T-helper 17 cell (primary cell): ENCODE measurements at regions not wholly inside any gene's neighbourhood (a gene's known extent, or its start where the extent isn't known, plus 50 kb on each side); places are given as distances from the start of the nearest gene placed in this dataset.
A peak's percentile ranks its signal among the peaks of the same experiment; 100 is the strongest.
"Not testable (repeated sequence)": the region's sequence is repeated elsewhere in the genome, so short reads cannot be mapped to it uniquely, and the experiment has no call there.

ENCODE experiments used
- ATAC-seq: fragments of 150-1000 bp; cut with Tn5 transposase; 2 replicates; pipeline ENCODE4 v1.10.0; 2021; ENCODE audit warnings: mild to moderate bottlenecking, moderate library complexity
- DNase-seq, 3 donors: peaks; one replicate each; pipeline versions ENCODE4 v3.0.0 to v3.0.0-alpha.2; 2020 to 2021
- H3K9me3 ChIP-seq: one replicate; pipeline ENCODE4 v1.7.0; 2013; ENCODE audit warnings: low read length, mild to moderate bottlenecking; ENCODE audit not compliant: control insufficient read depth, poor library complexity, severe bottlenecking
- H3K27ac Mint-ChIP-seq: one replicate; pipeline ENCODE4 v1.8.0; 2022; ENCODE audit warnings: mild to moderate bottlenecking, moderate library complexity, mixed read lengths
- H3K27me3 Mint-ChIP-seq: one replicate; pipeline ENCODE4 v1.8.0; 2022; ENCODE audit warnings: mixed read lengths
- H3K36me3 Mint-ChIP-seq: one replicate; pipeline ENCODE4 v1.8.0; 2022; ENCODE audit warnings: low read depth, mixed read lengths
- H3K4me1 Mint-ChIP-seq: one replicate; pipeline ENCODE4 v1.8.0; 2022; ENCODE audit warnings: mild to moderate bottlenecking, mixed read lengths
- H3K4me3 Mint-ChIP-seq: one replicate; pipeline ENCODE4 v1.8.0; 2022; ENCODE audit warnings: mild to moderate bottlenecking, moderate library complexity, mixed read lengths

DNA sequence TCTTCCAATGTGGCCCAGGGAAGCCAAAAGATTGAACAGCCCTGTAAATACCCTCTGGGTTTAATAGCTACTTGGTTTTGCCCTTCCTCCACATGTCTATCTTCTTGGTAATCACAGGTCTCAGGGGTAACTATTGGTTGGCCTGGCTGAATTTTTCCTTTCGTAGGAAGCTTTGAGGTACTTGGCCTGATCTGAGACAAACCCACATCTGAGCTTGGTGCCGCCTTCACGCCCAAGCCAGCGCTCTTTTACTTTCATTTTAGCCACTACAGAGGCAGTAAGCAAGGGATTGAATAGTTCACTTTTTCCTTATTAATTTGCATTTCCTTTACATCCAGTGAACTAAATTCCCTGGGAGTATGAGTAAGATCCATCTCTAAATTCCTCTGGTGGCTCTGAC, 397.6 kb upstream of the USP9Y start:
- DNase-seq (no peak), ATAC-seq (peak; percentile 52)
- Mint-ChIP-seq H3K4me1 (no peaks in the 10 kb centered on the region), H3K27ac (peak overlapping the region; percentile 32), H3K4me3 (peak overlapping the region; percentile 76), H3K36me3 (no peaks in the 10 kb centered on the region), H3K27me3 (no peaks in the 10 kb centered on the region)
- no peaks in the 10 kb centered on the region for H3K9me3 ChIP-seq

DNA sequence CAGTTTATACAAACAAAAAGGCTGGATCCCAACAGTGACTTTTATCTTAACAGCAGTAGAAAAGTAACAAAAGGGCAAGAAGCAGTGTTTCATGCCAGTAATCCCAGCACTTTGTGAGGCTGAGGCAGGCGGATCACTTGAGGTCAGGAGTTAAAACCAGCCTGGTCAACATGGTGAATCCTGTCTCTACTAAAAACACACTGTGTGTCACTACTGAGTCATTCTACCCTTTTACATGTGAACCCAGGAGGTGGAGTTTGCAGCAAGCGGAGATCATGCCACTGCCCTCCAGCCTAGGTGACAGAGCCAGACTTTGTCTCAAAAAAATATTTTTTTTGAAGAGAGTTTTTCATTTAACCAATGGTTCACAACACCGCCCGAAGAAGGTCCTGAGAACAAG, 395.6 kb upstream of the USP9Y start:
- Mint-ChIP-seq H3K36me3 (no peaks in the 10 kb centered on the region), H3K4me1 (no peaks in the 10 kb centered on the region), H3K27ac (no peak overlapping the region), H3K27me3 (no peaks in the 10 kb centered on the region), H3K4me3 (no peak overlapping the region)
- ATAC-seq (no peak), DNase-seq (no peak)
- no peaks in the 10 kb centered on the region for H3K9me3 ChIP-seq

DNA sequence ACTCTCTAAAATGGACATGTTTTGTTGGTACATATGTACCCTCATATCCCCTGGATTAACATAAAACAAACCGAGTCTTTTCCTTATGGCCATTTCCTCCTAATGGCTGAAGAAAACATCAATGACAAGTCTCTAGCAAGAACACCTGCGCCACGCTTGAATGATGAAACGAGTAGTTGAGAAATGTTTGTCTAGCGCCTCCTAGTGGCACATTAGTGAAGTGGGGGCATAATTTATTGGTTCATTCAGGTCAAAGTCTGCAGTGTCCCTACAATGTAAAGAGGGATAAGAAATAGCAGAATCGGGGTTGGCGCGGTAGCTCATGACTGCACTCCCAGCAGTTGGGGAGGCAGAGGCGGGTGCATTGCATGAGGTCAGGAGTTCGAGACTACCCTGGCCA, 391.8 kb upstream of the USP9Y start:
- H3K4me3 Mint-ChIP-seq = no peak overlapping the region
- no peak for ATAC-seq
- no peak for DNase-seq
- peak overlapping the region; percentile 32 for H3K27ac Mint-ChIP-seq
- H3K9me3 ChIP-seq = no peaks in the 10 kb centered on the region
- H3K36me3 Mint-ChIP-seq = peaks cover 3% of the 10 kb centered on the region
- peaks cover 11% of the 10 kb centered on the region for H3K27me3 Mint-ChIP-seq
- no peaks in the 10 kb centered on the region for H3K4me1 Mint-ChIP-seq

DNA sequence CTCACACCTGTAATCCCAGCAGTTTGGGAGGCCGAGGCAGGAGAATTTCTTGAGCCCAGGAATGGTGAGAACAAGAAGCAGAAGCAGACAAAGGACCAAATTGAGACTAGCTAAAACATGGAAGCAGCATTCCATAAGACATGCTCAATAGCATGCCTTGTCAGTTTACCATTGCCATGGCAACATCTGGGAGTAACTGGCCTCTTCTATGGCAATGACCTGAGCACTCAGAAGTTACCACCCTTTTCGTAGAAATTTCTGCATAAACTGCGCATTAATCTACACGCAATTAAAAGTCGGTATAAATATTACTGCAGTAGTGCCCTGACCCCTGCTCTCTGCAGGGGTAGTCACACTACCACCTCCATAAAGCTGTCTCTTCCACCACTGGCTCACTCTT, 390.2 kb upstream of the USP9Y start:
- H3K27ac Mint-ChIP-seq = no peak overlapping the region
- ATAC-seq (no peak), DNase-seq (no peak)
- H3K4me3 Mint-ChIP-seq = no peak overlapping the region
- H3K4me1 Mint-ChIP-seq = no peaks in the 10 kb centered on the region
- peaks cover 3% of the 10 kb centered on the region for H3K36me3 Mint-ChIP-seq
- peaks cover 11% of the 10 kb centered on the region for H3K27me3 Mint-ChIP-seq
- H3K9me3 ChIP-seq = no peaks in the 10 kb centered on the region

DNA sequence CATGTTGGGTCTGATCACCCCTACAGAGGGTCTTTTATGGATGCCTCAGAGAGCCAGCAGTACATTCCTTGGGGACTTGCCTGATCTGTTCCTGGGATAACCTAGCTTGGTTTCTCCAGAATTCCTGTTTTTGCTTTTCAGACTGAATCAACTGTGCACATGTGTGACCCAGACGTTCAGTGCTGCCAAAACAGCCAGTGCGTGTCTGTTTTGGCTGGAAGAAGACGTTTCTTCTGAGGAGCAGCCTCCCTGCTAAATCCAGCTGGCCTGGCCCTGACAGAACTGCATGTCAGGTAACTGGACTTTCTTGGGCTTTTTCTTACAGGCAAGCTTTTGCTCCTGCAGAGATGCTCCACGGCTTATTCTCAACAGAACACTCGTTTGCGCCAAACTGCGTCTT, 373.3 kb upstream of the USP9Y start:
- Mint-ChIP-seq H3K27ac (no peak overlapping the region), H3K4me3 (no peak overlapping the region), H3K27me3 (no peaks in the 10 kb centered on the region), H3K4me1 (no peaks in the 10 kb centered on the region), H3K36me3 (no peaks in the 10 kb centered on the region)
- ATAC-seq (no peak), DNase-seq (no peak)
- H3K9me3 ChIP-seq = no peaks in the 10 kb centered on the region

DNA sequence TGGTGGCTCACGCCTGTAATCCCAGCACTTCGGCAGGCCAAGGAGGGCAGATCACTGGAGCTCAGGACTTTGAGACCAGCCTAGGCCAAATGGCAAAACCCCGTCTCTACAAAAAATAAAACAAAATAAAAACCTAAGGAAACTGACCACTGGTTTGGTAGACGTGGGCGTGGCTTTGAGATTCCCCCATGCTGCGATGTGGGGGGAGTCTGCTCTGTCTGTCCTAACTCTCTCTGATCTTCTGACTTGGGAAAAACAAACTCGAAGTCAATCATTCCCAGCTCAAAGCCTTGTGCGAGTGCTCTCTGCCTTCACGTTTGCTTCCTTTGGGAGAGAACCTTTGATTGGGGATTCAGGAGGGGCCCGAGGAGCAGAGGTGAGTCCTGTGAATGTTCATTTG, 369.1 kb upstream of the USP9Y start:
- not testable (repeated sequence) for ATAC-seq, DNase-seq, H3K4me3 Mint-ChIP-seq, H3K27ac Mint-ChIP-seq, H3K36me3 Mint-ChIP-seq, H3K9me3 ChIP-seq, H3K4me1 Mint-ChIP-seq, H3K27me3 Mint-ChIP-seq

DNA sequence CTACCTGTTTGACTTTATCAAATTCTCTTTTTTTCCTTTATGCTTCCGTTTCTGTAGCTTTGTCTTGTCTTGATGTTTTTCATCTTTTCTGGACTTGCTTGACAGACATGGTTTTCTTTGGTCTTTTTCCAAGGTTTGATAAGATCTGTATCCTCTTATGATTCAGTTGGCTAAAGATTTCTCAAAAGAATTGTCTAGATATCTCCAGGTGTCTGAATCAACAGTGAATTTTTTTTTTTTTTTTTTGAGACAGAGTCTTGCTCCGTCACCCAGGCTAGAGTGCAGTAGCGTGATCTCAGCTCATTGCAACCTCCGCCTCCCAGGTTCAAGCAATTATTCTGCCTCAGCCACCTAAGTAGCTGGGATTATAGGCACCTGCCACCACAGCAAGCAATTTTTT, 357.8 kb upstream of the USP9Y start:
- Mint-ChIP-seq H3K36me3 (no peaks in the 10 kb centered on the region), H3K27ac (no peak overlapping the region), H3K27me3 (no peaks in the 10 kb centered on the region), H3K4me1 (no peaks in the 10 kb centered on the region), H3K4me3 (no peak overlapping the region)
- no peaks in the 10 kb centered on the region for H3K9me3 ChIP-seq
- ATAC-seq (no peak), DNase-seq (no peak)

DNA sequence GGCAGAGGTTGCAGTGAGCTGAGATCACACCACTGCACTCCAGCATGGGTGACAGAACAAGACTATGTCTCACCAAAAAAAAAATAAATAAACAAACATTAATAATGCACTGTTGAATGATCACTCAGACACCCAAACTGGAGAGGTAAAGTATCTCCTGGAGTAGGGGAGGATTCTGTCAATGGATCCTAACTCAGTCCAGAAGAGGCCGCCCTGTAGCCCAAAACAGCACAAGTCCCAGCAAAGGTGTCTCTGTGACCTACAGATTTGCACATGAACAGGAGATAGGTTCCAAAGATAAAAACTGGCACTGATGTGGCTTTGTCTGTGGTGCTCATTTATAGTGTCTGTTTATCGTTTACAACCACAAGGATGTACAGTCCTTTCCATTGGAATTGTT, 352.9 kb upstream of the USP9Y start:
- H3K27me3 Mint-ChIP-seq = no peaks in the 10 kb centered on the region
- ATAC-seq (no peak), DNase-seq (no peak)
- H3K9me3 ChIP-seq = no peaks in the 10 kb centered on the region
- no peak overlapping the region for H3K27ac Mint-ChIP-seq
- H3K4me3 Mint-ChIP-seq = no peak overlapping the region
- H3K36me3 Mint-ChIP-seq = peaks cover 2% of the 10 kb centered on the region
- H3K4me1 Mint-ChIP-seq = no peaks in the 10 kb centered on the region

DNA sequence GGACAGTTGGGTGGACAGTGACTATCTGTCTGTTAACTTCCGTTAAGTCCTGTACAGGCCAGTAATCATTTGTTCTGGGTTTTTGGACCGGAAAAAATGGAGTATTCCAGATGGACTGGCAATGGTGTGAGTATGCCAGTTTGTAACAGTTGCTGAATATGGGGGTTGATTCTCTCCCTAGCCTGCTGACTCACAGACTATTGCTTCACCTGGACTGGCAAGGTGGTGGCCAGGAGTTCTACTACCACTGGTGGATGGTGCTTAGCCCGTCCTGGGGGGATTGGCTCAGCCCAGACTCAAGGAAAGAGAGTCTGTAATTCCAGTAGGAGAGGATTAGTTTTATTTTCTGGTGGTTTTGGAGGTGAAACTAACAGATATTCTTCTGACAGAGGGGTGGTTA, 343.8 kb upstream of the USP9Y start:
- H3K27me3 Mint-ChIP-seq = no peaks in the 10 kb centered on the region
- ATAC-seq = no peak
- H3K27ac Mint-ChIP-seq = no peak overlapping the region

DNA sequence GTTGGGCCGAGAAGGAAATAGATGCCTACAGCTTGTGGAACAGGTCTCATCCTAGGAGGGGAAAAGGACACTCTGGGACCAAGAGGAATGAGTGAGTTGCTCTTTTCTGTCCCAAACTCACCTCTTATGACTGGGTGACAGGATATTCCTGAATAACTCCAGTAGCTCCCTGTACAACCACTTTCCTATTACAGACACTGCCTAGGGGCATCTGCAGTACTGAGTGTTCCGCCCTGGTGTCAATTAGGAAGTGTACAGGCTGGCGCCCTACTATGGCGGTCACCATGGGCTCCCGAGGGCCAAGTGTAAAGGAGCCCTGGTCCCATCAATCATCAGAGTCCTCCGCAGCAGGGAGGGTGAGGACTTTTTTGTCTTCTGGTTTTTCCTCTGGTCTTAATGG, 343.4 kb upstream of the USP9Y start:
- Mint-ChIP-seq H3K27ac (no peak overlapping the region), H3K27me3 (no peaks in the 10 kb centered on the region), H3K4me3 (no peak overlapping the region), H3K36me3 (peaks cover 2% of the 10 kb centered on the region), H3K4me1 (peaks cover 3% of the 10 kb centered on the region)
- H3K9me3 ChIP-seq = no peaks in the 10 kb centered on the region
- ATAC-seq (no peak), DNase-seq (no peak)

More for the DNA sequence above, 343.8 kb upstream of the USP9Y start:
- peaks cover 2% of the 10 kb centered on the region for H3K36me3 Mint-ChIP-seq
- no peaks in the 10 kb centered on the region for H3K9me3 ChIP-seq
- peaks cover 3% of the 10 kb centered on the region for H3K4me1 Mint-ChIP-seq
- no peak for DNase-seq
- H3K4me3 Mint-ChIP-seq = no peak overlapping the region

DNA sequence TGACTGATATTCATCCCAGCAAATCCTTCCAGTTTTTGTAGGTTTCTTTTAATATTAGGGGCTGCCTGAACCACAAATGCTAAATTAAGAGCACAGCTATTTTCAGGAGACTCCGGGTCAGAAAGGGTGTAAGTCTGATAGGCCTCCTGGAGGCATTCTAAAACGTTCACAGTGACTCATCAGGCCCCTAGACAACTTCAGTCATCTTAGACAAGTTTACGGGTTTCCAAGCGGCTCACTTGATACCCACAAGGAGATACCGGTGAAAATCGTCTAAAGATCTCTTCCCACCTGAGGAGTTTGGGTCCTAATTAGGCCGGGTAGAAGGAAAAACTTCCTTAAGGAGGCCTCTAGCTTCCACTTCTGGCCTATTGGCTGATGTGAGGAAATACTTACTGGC, 342.7 kb upstream of the USP9Y start:
- Mint-ChIP-seq H3K4me1 (peaks cover 3% of the 10 kb centered on the region), H3K27ac (no peak overlapping the region), H3K4me3 (no peak overlapping the region), H3K27me3 (no peaks in the 10 kb centered on the region), H3K36me3 (peaks cover 2% of the 10 kb centered on the region)
- H3K9me3 ChIP-seq = no peaks in the 10 kb centered on the region
- no peak for ATAC-seq
- DNase-seq = no peak

DNA sequence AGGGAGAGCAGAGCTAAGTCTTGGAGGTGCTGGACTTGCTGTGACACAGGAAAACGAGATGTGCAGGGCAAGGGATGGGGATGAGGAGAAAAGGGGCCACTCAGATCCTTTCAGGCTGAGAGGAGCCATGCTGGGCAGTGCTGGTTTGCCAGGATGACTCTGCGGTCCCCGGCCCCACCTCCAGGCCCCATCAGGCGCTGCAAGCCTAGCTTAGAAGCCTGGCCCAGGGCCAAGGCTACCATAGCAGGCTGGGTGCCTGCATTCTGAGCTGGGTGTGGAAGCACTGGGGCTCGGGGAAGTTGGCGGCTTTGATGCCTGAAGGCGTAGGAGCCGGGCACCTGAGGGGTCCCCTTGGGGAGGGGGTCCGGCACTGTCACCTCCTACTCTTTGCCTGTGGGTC, 341.2 kb upstream of the USP9Y start:
- no peak for DNase-seq
- Mint-ChIP-seq H3K36me3 (peaks cover 2% of the 10 kb centered on the region), H3K4me3 (no peak overlapping the region)

DNA sequence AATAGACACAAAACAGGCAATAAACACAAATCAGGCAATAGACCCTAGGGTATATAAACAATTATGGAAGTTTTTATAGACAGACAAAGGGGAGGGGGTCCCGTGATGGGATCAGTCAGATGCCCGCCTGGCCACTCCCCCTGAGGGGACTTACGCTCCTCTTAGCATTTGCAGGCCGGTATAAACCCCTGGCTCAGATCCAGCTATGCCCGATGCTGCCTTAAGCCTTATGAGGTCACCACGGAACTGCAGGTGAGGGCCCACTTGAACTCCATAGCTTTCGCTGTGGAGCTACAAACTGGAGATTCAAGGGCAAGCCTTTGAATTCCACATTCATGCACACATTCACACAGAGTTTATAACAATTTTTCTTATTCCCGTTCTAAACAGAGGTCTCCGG, 340.5 kb upstream of the USP9Y start:
- no peaks in the 10 kb centered on the region for H3K9me3 ChIP-seq
- no peaks in the 10 kb centered on the region for H3K27me3 Mint-ChIP-seq
- H3K27ac Mint-ChIP-seq = no peak overlapping the region
- DNase-seq = no peak
- H3K4me1 Mint-ChIP-seq = peaks cover 3% of the 10 kb centered on the region
- no peak overlapping the region for H3K4me3 Mint-ChIP-seq
- H3K36me3 Mint-ChIP-seq = peaks cover 2% of the 10 kb centered on the region
- no peak for ATAC-seq

More for the DNA sequence above, 341.2 kb upstream of the USP9Y start:
- no peak overlapping the region for H3K27ac Mint-ChIP-seq
- no peaks in the 10 kb centered on the region for H3K27me3 Mint-ChIP-seq
- no peaks in the 10 kb centered on the region for H3K9me3 ChIP-seq
- peaks cover 3% of the 10 kb centered on the region for H3K4me1 Mint-ChIP-seq
- ATAC-seq = no peak

DNA sequence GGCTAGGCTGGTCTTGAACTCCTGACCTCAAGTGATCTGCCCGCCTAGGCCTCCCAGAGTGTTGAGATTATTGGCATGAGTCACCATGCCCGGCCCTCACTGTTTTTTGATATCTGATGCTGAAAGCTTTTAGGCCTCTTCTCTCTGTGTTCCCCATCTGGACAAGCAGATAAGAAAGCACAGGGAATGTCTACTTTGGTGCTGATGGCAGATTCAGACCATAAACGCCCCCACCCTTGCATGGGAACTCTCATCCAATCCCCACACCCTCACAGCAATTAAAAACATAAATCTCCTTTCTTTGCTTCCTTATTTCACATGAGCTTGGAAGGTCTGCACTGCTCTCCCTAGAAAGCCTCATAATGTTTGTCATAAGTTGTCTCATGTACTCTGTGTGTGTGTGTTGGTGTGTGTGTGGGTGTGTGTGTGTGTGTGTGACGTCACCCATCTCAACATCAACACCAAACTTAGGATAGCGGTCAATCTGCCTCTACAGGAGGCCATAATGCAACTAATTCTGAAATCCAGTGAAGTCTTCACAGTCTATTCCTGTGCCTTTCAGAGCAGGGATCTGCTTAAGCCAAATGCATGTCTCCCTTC, 335.6 kb upstream of the USP9Y start:
- ATAC-seq = no peak
- no peaks in the 10 kb centered on the region for H3K9me3 ChIP-seq
- no peaks in the 10 kb centered on the region for H3K36me3 Mint-ChIP-seq
- H3K4me3 Mint-ChIP-seq = no peak overlapping the region
- H3K4me1 Mint-ChIP-seq = no peaks in the 10 kb centered on the region
- H3K27ac Mint-ChIP-seq = no peak overlapping the region
- DNase-seq = no peak
- no peaks in the 10 kb centered on the region for H3K27me3 Mint-ChIP-seq
